ENCODE measurements at regions not wholly inside any gene's neighbourhood (a gene's known extent, or its start where the extent isn't known, plus 50 kb on each side); places are given as distances from the start of the nearest gene placed in this dataset.

DNA sequence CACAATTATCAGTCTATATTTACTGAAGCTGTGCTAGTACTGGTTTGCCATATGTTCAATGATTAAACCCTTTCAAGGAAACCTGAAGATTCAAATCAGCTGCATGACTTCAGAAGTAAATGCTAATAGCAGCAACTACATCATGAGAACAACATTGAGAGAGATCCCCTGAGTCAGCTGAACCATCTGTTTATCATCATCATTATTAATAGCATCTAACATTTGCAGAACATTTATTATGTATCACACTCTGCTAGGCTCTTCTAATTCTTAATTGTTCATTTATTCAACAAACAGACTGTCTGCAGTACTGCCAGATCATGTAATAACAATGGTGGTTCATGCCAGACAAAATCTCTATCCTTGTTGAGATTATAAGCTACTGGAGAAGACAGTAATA, 157.4 kb downstream of the KLHL28 start:
- Histone ChIP-seq H3K9ac (no peak overlapping the region), H3K27ac (no peak overlapping the region), H3K4me1 (no peaks in the 10 kb centered on the region), H3K4me3 (ENCODE audit: low read depth, low read length) (no peak overlapping the region), H3K4me2 (ENCODE audit: low read length) (no peak overlapping the region), H3K27me3 (ENCODE audit: control insufficient read depth, insufficient read depth, low read length) (no peaks in the 10 kb centered on the region), H2AFZ (no peak overlapping the region), H3K79me2 (no peaks in the 10 kb centered on the region), H3K36me3 (ENCODE audit: control insufficient read depth, insufficient read depth, low read length) (no peaks in the 10 kb centered on the region), H3K9me3 (ENCODE audit: control insufficient read depth, low read length) (no peaks in the 10 kb centered on the region)
- TF ChIP-seq, protein P1, sequence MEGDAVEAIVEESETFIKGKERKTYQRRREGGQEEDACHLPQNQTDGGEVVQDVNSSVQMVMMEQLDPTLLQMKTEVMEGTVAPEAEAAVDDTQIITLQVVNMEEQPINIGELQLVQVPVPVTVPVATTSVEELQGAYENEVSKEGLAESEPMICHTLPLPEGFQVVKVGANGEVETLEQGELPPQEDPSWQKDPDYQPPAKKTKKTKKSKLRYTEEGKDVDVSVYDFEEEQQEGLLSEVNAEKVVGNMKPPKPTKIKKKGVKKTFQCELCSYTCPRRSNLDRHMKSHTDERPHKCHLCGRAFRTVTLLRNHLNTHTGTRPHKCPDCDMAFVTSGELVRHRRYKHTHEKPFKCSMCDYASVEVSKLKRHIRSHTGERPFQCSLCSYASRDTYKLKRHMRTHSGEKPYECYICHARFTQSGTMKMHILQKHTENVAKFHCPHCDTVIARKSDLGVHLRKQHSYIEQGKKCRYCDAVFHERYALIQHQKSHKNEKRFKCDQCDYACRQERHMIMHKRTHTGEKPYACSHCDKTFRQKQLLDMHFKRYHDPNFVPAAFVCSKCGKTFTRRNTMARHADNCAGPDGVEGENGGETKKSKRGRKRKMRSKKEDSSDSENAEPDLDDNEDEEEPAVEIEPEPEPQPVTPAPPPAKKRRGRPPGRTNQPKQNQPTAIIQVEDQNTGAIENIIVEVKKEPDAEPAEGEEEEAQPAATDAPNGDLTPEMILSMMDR (IDR thresholded peaks at IDR 0.05), result no peak

DNA sequence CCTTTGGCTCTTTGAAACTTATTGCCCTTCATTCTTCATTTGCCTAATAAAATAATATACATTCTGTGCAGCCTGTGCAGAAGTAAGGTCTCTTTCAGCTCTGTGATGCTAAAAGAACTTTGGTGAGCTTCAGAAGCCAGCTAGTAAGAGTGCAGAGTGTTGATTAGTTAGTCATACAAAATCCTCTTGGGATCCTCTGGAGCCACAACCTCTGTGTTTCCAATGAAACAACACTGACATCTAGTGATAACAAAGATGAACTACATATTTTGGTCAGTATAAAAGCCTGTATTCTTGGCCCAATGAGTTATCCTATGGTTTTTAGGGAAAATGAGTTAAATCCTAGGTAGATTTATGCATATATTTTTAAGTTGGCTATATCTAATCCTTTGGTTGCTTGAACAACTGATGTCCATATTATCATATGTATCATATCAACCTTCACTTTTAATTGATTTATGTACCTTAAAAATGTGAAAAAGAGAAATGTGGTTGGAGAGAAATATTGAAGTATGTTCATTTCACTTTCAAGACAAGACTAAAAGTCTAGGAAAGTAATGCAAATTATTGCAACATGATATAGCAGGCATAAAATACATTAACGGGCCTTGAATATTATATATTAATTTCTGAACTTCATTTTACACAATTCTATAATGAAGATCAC, 158.4 kb downstream of the KLHL28 start:
- Histone ChIP-seq H3K36me3 (ENCODE audit: control insufficient read depth, insufficient read depth, low read length) (no peaks in the 10 kb centered on the region), H3K4me2 (ENCODE audit: low read length) (no peak overlapping the region)

DNA sequence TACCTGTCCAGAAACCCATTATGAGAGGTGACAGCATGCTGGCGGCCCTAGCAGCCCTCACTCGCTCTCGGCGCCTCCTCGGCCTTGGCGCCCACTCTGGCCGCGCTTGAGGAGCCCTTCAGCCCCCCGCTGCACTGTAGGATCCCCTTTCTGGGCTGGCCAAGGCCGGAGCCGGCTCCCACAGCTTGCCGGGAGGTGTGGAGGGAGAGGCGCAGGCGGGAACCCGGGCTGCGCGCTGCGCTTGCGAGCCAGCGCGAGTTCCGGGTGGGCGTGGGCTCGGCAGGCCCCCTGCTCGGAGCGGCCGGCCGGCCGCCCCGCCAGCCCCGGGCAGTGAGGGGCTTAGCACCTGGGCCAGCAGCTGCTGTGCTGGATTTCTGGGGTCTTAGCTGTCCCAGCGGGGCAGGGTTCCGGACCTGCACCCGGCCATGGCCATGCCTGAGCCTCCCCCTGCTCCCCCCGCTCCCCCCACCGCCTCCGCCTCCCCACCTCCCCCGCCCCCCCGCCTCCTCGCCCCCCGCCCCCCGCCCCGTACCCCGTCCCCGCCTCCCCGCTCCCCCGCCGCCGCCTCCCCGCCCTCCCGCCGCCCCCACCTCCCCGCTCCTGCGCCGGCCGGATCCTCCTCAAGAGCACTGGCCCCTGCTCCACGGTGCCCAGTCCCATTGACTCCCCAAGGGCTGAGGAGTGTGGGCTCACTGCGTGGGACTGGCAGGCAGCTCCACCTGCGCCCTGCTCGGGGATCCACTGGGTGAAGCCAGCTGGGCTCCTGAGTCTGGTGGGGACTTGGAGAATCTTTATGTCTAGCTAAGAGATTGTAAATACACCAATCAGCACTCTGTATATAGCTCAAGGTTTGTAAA, 163.1 kb downstream of the KLHL28 start:
- Histone ChIP-seq H3K4me3 (ENCODE audit: low read depth, low read length) (no peak overlapping the region), H3K27ac (no peak overlapping the region), H3K4me2 (ENCODE audit: low read length) (no peak overlapping the region)

More for the DNA sequence above, 158.4 kb downstream of the KLHL28 start:
- Histone ChIP-seq H3K9ac (no peak overlapping the region), H3K4me1 (no peaks in the 10 kb centered on the region), H3K4me3 (ENCODE audit: low read depth, low read length) (no peak overlapping the region), H3K79me2 (no peaks in the 10 kb centered on the region), H3K27me3 (ENCODE audit: control insufficient read depth, insufficient read depth, low read length) (no peaks in the 10 kb centered on the region), H2AFZ (no peak overlapping the region), H3K9me3 (ENCODE audit: control insufficient read depth, low read length) (no peaks in the 10 kb centered on the region), H3K27ac (no peak overlapping the region)
- TF ChIP-seq, protein P1 (IDR thresholded peaks at IDR 0.05), result peak; percentile 78

DNA sequence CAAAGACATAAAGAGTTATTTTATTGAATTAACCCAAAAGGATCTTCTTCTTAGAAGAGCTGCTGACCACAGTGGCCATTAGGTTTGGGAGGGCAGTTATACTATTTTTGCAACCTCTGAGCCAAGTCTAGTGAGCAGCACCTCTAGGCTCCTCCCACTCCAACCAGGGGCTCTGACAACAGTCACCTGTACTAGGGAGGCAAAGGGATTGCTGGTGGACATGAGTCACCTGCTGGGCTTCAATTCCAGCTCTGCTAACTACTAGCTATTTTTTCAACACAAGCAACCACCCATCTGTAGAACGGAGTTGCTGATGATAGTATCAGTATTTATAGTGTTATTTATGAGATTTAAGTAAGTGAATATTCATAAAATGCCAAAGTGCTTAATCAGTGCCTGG, 166.0 kb downstream of the KLHL28 start:
- no peaks in the 10 kb centered on the region for H3K4me1 ChIP-seq
- no peaks in the 10 kb centered on the region for H3K36me3 ChIP-seq (ENCODE audit: control insufficient read depth, insufficient read depth, low read length)
- H3K9me3 ChIP-seq (ENCODE audit: control insufficient read depth, low read length), result no peaks in the 10 kb centered on the region
- H3K9ac ChIP-seq, result no peak overlapping the region
- H3K79me2 ChIP-seq, result no peaks in the 10 kb centered on the region
- no peak overlapping the region for H3K27ac ChIP-seq
- TF ChIP-seq, protein P1 (IDR thresholded peaks at IDR 0.05), result no peak
- H2AFZ ChIP-seq, result no peak overlapping the region
- no peak overlapping the region for H3K4me3 ChIP-seq (ENCODE audit: low read depth, low read length)
- H3K4me2 ChIP-seq (ENCODE audit: low read length), result no peak overlapping the region
- H3K27me3 ChIP-seq (ENCODE audit: control insufficient read depth, insufficient read depth, low read length), result no peaks in the 10 kb centered on the region

More for the DNA sequence above, 163.1 kb downstream of the KLHL28 start:
- TF ChIP-seq, protein P1 (IDR thresholded peaks at IDR 0.05), result no peak
- no peaks in the 10 kb centered on the region for H3K4me1 ChIP-seq
- no peak overlapping the region for H2AFZ ChIP-seq
- H3K79me2 ChIP-seq, result no peaks in the 10 kb centered on the region
- no peaks in the 10 kb centered on the region for H3K9me3 ChIP-seq (ENCODE audit: control insufficient read depth, low read length)
- H3K36me3 ChIP-seq (ENCODE audit: control insufficient read depth, insufficient read depth, low read length), result no peaks in the 10 kb centered on the region
- no peak overlapping the region for H3K9ac ChIP-seq
- no peaks in the 10 kb centered on the region for H3K27me3 ChIP-seq (ENCODE audit: control insufficient read depth, insufficient read depth, low read length)
